SJCRH30 (cell line): ENCODE measurements at regions not wholly inside any gene's neighbourhood (a gene's known extent, or its start where the extent isn't known, plus 50 kb on each side); places are given as distances from the start of the nearest gene placed in this dataset.

ENCODE experiments used
- DNase-seq, 2 experiments: peaks; one replicate each; pipeline ENCODE4 v3.0.0-alpha.2; 2015 to 2020
- H3K27ac ChIP-seq: fragments of 250-450 bp; sonication (Bioruptor Pico); 2 replicates; pipeline ENCODE4 v1.5.1; 2020; ENCODE audit warnings: mild to moderate bottlenecking, moderate library complexity
- H3K27me3 ChIP-seq: fragments of 250-450 bp; sonication (Bioruptor Pico); 2 replicates; pipeline ENCODE4 v1.5.1; 2020; ENCODE audit warnings: mild to moderate bottlenecking, moderate library complexity
- H3K36me3 ChIP-seq: fragments of 250-450 bp; sonication (Bioruptor Pico); 2 replicates; pipeline ENCODE4 v1.5.1; 2020; ENCODE audit warnings: mild to moderate bottlenecking, moderate library complexity
- H3K4me1 ChIP-seq: fragments of 250-450 bp; sonication (Bioruptor Pico); 2 replicates; pipeline ENCODE4 v1.5.1; 2020; ENCODE audit warnings: mild to moderate bottlenecking, moderate library complexity
- H3K4me3 ChIP-seq: fragments of 250-450 bp; sonication (Bioruptor Pico); 2 replicates; pipeline ENCODE4 v1.5.1; 2020; ENCODE audit warnings: mild to moderate bottlenecking, moderate library complexity
- H3K9me3 ChIP-seq: fragments of 250-450 bp; sonication (Bioruptor Pico); replicated peaks from 2 replicates; pipeline ENCODE4 v1.5.1; 2020; ENCODE audit warnings: mild to moderate bottlenecking, moderate library complexity

DNA sequence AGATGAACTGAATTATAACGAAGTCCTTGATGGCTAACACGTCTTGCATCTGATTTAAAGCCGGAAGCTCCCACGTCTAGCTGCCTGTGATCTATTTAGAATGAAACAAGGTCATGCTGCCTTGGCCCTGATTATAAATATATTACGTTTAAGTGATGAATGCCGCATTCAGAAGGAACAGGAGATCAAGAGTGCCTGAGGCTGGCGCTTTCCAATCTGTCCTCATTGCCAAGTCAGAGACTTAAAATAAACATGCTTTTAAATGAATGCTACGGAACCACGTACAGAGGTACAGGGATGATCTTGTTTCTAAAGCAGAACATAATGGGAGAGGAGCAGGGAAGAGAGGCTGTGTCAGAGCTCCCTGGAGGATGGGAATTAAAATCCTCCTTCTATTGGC lies 292.8 kb downstream of the TLE1 start:
- DNase-seq = no peak
- no peaks in the 10 kb centered on the region for H3K27me3 ChIP-seq
- no peak overlapping the region for H3K4me3 ChIP-seq
- no peak overlapping the region for H3K27ac ChIP-seq
- H3K36me3 ChIP-seq = no peaks in the 10 kb centered on the region
- H3K4me1 ChIP-seq = no peaks in the 10 kb centered on the region
- H3K9me3 ChIP-seq = no peaks in the 10 kb centered on the region; the same call in 1 of the 2 replicates

DNA sequence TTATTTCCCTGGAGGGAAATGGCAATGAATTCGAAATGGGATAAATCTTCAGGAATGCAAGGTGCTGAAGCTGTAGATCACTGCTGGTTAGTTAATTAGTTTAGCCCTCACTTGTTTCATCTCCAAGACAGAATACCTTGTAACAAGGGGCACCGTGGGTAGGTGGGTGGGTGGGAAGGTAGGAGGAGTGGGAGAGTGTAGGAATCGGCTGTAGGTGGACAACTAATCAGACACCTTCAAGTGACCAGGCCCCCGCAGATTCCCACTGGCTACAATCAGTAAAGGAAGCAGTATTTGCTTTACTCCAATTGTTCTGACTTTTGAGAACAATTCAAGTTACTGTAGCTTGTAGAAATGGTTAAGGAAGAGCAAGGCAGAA lies 293.7 kb downstream of the TLE1 start:
- DNase-seq = no peak
- no peaks in the 10 kb centered on the region for H3K36me3 ChIP-seq
- H3K27ac ChIP-seq = no peak overlapping the region
- H3K27me3 ChIP-seq = no peaks in the 10 kb centered on the region
- no peaks in the 10 kb centered on the region for H3K4me1 ChIP-seq
- H3K9me3 ChIP-seq = no peaks in the 10 kb centered on the region; the same call in 1 of the 2 replicates
- H3K4me3 ChIP-seq = no peak overlapping the region

- Histone ChIP-seq H3K4me1 (peaks cover 3% of the 10 kb centered on the region), H3K9me3 (no peaks in the 10 kb centered on the region; the same call in 1 of the 2 replicates), H3K4me3 (no peak overlapping the region), H3K27me3 (no peaks in the 10 kb centered on the region), H3K27ac (no peak overlapping the region), H3K36me3 (no peaks in the 10 kb centered on the region)
- no peak for DNase-seq
Measured at GRCh38 chr9:81394881-81395675, 294.3 kb downstream of the TLE1 start.

GRCh38 chr9:81393985-81394811 lies 295.1 kb downstream of the TLE1 start:
- Histone ChIP-seq H3K4me1 (peaks cover 12% of the 10 kb centered on the region), H3K27ac (no peak overlapping the region), H3K4me3 (no peak overlapping the region), H3K36me3 (no peaks in the 10 kb centered on the region), H3K27me3 (no peaks in the 10 kb centered on the region), H3K9me3 (no peaks in the 10 kb centered on the region; the same call in 1 of the 2 replicates)
- no peak for DNase-seq

DNA sequence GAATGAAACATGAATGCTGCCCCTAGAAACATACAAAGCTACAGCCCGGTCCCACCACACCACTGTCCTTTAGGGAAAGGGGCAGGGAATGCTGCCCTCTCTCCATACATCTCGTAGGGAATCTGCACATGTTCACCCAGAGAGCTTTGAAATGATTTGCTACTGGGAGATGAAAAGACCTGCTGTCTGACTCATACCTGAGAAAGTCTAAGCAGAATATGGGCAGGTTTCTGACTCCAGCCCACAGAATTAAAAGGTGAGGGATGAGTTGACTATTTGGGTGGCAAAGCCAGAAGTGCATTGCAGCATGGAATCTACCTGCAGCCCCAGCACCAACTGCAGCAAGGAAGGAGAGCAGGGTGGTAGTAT lies 297.9 kb downstream of the TLE1 start:
- Histone ChIP-seq H3K4me1 (peaks cover 21% of the 10 kb centered on the region), H3K36me3 (no peaks in the 10 kb centered on the region), H3K9me3 (no peaks in the 10 kb centered on the region), H3K27me3 (no peaks in the 10 kb centered on the region), H3K27ac (no peak overlapping the region), H3K4me3 (no peak overlapping the region)
- no peak for DNase-seq

GRCh38 chr9:81390792-81391456 lies 298.4 kb downstream of the TLE1 start:
- Histone ChIP-seq H3K4me1 (peaks cover 21% of the 10 kb centered on the region), H3K9me3 (no peaks in the 10 kb centered on the region; the same call in 1 of the 2 replicates), H3K36me3 (no peaks in the 10 kb centered on the region), H3K27ac (no peak overlapping the region), H3K27me3 (no peaks in the 10 kb centered on the region), H3K4me3 (no peak overlapping the region)
- no peak for DNase-seq

GRCh38 chr9:81389569-81389993 lies 299.8 kb downstream of the TLE1 start:
- Histone ChIP-seq H3K36me3 (no peaks in the 10 kb centered on the region), H3K9me3 (no peaks in the 10 kb centered on the region; the same call in 1 of the 2 replicates), H3K27me3 (no peaks in the 10 kb centered on the region), H3K4me1 (peaks cover 21% of the 10 kb centered on the region), H3K4me3 (no peak overlapping the region), H3K27ac (peak overlapping the region; percentile 77)
- DNase-seq = peak; percentile 63 to 75

DNA sequence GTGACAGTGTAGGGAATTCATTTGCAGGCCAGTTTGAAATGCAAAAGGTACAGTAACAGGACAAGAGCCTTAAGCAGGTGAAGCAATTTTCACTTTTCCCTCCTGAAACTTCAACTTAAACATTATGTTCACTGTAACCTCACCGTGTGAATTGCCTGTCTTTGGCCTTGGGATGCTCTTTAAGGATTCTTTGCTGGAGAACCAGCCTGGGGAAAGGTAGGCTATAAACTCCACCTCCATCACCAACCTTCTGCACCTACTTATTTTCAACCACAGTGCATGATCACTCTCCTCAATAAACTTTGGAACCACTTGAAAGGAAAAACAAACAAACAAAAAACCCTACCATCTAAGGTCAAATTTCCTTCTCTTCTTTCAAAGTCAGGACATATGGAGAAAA lies 300.5 kb downstream of the TLE1 start:
- peaks cover 21% of the 10 kb centered on the region for H3K4me1 ChIP-seq
- no peaks in the 10 kb centered on the region; the same call in 1 of the 2 replicates for H3K9me3 ChIP-seq
- H3K27me3 ChIP-seq = no peaks in the 10 kb centered on the region
- no peaks in the 10 kb centered on the region for H3K36me3 ChIP-seq
- no peak overlapping the region for H3K4me3 ChIP-seq
- peak in 1 of 2 experiments; percentile 13 for DNase-seq
- H3K27ac ChIP-seq = peak overlapping the region; percentile 77

- peaks cover 21% of the 10 kb centered on the region for H3K4me1 ChIP-seq
- no peak for DNase-seq
- H3K36me3 ChIP-seq = no peaks in the 10 kb centered on the region
- H3K9me3 ChIP-seq = no peaks in the 10 kb centered on the region; the same call in 1 of the 2 replicates
- no peaks in the 10 kb centered on the region for H3K27me3 ChIP-seq
- no peak overlapping the region for H3K27ac ChIP-seq
- no peak overlapping the region for H3K4me3 ChIP-seq
Measured at GRCh38 chr9:81387360-81388106, 301.8 kb downstream of the TLE1 start.

- no peaks in the 10 kb centered on the region; the same call in 1 of the 2 replicates for H3K9me3 ChIP-seq
- no peak overlapping the region for H3K27ac ChIP-seq
- H3K36me3 ChIP-seq = no peaks in the 10 kb centered on the region
- no peaks in the 10 kb centered on the region for H3K27me3 ChIP-seq
- H3K4me1 ChIP-seq = peaks cover 16% of the 10 kb centered on the region
- no peak for DNase-seq
- H3K4me3 ChIP-seq = no peak overlapping the region
Measured at GRCh38 chr9:81384911-81385310, 304.4 kb downstream of the TLE1 start.

DNA sequence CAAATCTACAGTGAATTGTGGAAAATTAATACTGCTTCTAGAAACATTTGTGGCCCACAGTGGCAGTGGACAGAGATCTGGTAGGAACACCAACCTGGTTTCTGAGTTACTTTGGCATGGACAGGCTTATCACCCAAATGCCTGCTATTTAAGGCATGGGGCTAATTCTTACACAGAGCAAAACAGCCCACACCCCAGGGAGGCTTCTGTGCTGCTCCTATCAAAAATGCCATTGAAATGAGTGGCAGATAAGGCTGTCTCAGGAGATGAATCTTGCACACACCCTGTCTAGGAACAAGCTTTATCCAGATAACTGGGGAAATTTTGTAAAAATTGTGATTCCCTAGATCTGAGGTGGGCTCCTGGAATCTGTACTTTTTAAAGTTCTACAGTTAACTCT lies 307.1 kb downstream of the TLE1 start:
- no peak for DNase-seq
- H3K4me1 ChIP-seq = no peaks in the 10 kb centered on the region; the same call in 1 of the 2 replicates
- no peaks in the 10 kb centered on the region for H3K36me3 ChIP-seq
- H3K27ac ChIP-seq = no peak overlapping the region
- H3K27me3 ChIP-seq = no peaks in the 10 kb centered on the region
- H3K9me3 ChIP-seq = no peaks in the 10 kb centered on the region; the same call in 1 of the 2 replicates
- H3K4me3 ChIP-seq = no peak overlapping the region

DNA sequence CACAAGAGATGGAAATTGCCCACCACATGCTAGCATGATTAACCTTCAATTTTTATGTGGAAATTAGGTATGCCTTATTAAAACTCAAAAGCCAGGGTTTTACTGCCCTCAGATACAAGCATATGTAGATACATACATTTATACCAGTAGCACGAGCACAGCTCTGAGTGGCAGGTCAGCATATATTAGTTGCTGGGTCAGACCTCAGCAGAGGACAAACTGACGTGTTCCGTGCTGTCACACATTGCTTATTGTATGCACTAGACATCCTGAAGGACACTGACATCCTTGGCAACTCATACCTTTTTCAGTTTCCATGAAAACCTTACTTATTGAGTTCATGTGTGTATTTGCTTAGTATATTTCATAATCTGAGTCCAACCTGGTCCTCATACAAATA lies 307.7 kb downstream of the TLE1 start:
- Histone ChIP-seq H3K36me3 (no peaks in the 10 kb centered on the region), H3K27me3 (no peaks in the 10 kb centered on the region), H3K4me1 (no peaks in the 10 kb centered on the region; the same call in 1 of the 2 replicates), H3K4me3 (no peak overlapping the region), H3K9me3 (no peaks in the 10 kb centered on the region; the same call in 1 of the 2 replicates), H3K27ac (no peak overlapping the region)
- DNase-seq = no peak

- Histone ChIP-seq H3K4me3 (no peak overlapping the region), H3K27me3 (no peaks in the 10 kb centered on the region), H3K4me1 (no peaks in the 10 kb centered on the region; the same call in 1 of the 2 replicates), H3K9me3 (no peaks in the 10 kb centered on the region; the same call in 1 of the 2 replicates), H3K36me3 (no peaks in the 10 kb centered on the region), H3K27ac (no peak overlapping the region)
- peak in 1 of 2 experiments; percentile 20 for DNase-seq
Measured at GRCh38 chr9:81380504-81381359, 308.6 kb downstream of the TLE1 start.
